ENCODE measurements at regions not wholly inside any gene's neighbourhood (a gene's known extent, or its start where the extent isn't known, plus 50 kb on each side); places are given as distances from the start of the nearest gene placed in this dataset.

DNA sequence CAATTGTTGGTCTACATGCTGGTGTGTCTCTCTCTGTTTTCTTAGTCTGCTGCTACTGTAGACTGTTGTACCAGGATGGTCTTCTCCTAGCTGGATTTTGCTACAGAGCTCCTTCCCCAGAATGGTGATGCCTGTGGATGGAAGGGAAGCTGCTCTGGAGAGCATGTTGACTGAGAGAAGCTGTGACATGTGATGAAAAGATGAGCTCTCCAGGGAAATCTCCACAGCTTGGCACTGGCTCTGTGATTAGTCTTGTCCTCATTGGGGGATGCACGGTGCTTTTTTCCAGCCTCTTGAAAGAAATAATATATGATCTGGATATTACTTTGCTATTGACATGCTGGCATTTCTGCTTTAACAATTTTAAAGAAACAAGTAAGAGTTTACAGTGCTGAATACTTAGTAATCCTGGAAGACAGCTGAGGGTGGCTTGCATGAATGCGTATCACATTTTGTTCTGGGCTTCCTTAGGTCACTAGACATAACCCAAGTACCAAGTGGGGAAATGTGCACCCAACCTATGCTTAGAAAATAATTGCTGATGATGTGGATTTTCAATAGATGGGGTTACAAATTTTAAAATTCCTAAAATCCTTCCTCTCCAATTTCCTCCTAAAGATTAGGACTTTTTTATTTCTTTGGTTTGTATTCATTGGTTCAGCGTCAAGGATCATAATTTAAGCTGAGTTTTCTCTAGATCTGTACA is 849.7 kb downstream of the KCNMA1 start:
- ChIA-PET CTCF (no interaction called here), POLR2A (no interaction called here)
- H3K4me1 Mint-ChIP-seq (ENCODE audit: low read depth, unreplicated experiment): no peaks in the 10 kb centered on the region
- BruUV-seq (replicated peaks): no TSS peak
- no peaks in the 10 kb centered on the region; the same call in 1 of the 2 replicates for H3K9me3 ChIP-seq
- no peaks in the 10 kb centered on the region for H3K4me1 ChIP-seq
- no peak overlapping the region for H3K4me3 Mint-ChIP-seq (ENCODE audit: unreplicated experiment)
- no peaks in the 10 kb centered on the region for H3K36me3 Mint-ChIP-seq (ENCODE audit: insufficient read depth, unreplicated experiment)
- H3K27me3 ChIP-seq (replicated peaks; ENCODE audit: control insufficient read depth, insufficient read depth, low read length): no peaks in the 10 kb centered on the region; the same call in 1 of the 2 replicates
- no peak for DNase-seq
- TF ChIP-seq, protein P1, sequence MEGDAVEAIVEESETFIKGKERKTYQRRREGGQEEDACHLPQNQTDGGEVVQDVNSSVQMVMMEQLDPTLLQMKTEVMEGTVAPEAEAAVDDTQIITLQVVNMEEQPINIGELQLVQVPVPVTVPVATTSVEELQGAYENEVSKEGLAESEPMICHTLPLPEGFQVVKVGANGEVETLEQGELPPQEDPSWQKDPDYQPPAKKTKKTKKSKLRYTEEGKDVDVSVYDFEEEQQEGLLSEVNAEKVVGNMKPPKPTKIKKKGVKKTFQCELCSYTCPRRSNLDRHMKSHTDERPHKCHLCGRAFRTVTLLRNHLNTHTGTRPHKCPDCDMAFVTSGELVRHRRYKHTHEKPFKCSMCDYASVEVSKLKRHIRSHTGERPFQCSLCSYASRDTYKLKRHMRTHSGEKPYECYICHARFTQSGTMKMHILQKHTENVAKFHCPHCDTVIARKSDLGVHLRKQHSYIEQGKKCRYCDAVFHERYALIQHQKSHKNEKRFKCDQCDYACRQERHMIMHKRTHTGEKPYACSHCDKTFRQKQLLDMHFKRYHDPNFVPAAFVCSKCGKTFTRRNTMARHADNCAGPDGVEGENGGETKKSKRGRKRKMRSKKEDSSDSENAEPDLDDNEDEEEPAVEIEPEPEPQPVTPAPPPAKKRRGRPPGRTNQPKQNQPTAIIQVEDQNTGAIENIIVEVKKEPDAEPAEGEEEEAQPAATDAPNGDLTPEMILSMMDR (IDR thresholded peaks at IDR 0.05; ENCODE audit: insufficient read depth in 1 of 2, low read depth in 1 of 2, low read length in 1 of 2, severe bottlenecking in 1 of 2, unreplicated experiment in 1 of 2): no peak
- H3K9me3 Mint-ChIP-seq (ENCODE audit: unreplicated experiment): peaks cover 14% of the 10 kb centered on the region
- no peak overlapping the region for H3K4me3 ChIP-seq (ENCODE audit: low read depth, low read length)
- intact Hi-C loops (cut with micrococcal nuclease; ENCODE audit: unreplicated experiment): no loop called here
- H3K27ac Mint-ChIP-seq (ENCODE audit: unreplicated experiment): no peak overlapping the region
- H3K36me3 ChIP-seq (ENCODE audit: control insufficient read depth, insufficient read depth, low read length): no peaks in the 10 kb centered on the region
- peaks cover 15% of the 10 kb centered on the region for H3K27me3 Mint-ChIP-seq (ENCODE audit: insufficient read depth, unreplicated experiment)

DNA sequence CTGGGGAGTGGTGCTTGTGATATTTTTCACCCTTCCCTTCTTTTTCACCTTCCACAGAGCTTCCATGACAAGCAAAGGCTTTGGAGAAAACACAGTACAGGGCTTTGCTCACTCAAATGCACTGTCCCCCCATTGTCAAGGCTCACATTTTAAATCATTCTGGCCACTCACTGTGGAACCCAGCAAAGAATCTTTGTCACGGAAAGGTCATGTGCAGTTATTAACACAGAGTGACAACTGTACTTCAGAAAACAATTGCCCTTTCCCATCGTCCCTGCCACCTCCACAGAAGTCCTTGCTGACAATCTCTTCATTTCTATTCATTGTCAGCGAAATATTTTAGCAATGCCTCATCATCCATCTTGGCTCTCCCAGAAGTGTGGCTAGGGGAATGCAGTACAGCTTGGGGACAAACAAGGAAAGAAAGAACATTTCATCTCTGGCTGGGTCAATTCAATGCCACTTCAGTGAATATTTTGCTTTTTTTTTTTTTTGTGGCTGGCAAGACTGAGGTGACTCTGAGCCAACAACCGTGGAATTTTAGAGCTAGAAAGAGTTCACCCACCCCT is 851.0 kb downstream of the KCNMA1 start:
- no peak for DNase-seq
- H3K4me1 Mint-ChIP-seq (ENCODE audit: low read depth, unreplicated experiment): no peaks in the 10 kb centered on the region
- Histone ChIP-seq H3K9me3 (no peaks in the 10 kb centered on the region; the same call in 1 of the 2 replicates), H3K36me3 (ENCODE audit: control insufficient read depth, insufficient read depth, low read length) (no peaks in the 10 kb centered on the region), H3K4me1 (no peaks in the 10 kb centered on the region), H3K4me3 (ENCODE audit: low read depth, low read length) (no peak overlapping the region), H3K27me3 (replicated peaks; ENCODE audit: control insufficient read depth, insufficient read depth, low read length) (no peaks in the 10 kb centered on the region; the same call in 1 of the 2 replicates)
- H3K36me3 Mint-ChIP-seq (ENCODE audit: insufficient read depth, unreplicated experiment): no peaks in the 10 kb centered on the region
- no TSS peak for BruUV-seq (replicated peaks)
- intact Hi-C loops (cut with micrococcal nuclease; ENCODE audit: unreplicated experiment): no loop called here
- H3K27me3 Mint-ChIP-seq (ENCODE audit: insufficient read depth, unreplicated experiment): peaks cover 15% of the 10 kb centered on the region
- H3K9me3 Mint-ChIP-seq (ENCODE audit: unreplicated experiment): peaks cover 19% of the 10 kb centered on the region
- no peak overlapping the region for H3K4me3 Mint-ChIP-seq (ENCODE audit: unreplicated experiment)
- no peak overlapping the region for H3K27ac Mint-ChIP-seq (ENCODE audit: unreplicated experiment)
- TF ChIP-seq, protein P1 (IDR thresholded peaks at IDR 0.05; ENCODE audit: insufficient read depth in 1 of 2, low read depth in 1 of 2, low read length in 1 of 2, severe bottlenecking in 1 of 2, unreplicated experiment in 1 of 2): no peak
- CTCF ChIA-PET: no interaction called here
- POLR2A ChIA-PET: no interaction called here

DNA sequence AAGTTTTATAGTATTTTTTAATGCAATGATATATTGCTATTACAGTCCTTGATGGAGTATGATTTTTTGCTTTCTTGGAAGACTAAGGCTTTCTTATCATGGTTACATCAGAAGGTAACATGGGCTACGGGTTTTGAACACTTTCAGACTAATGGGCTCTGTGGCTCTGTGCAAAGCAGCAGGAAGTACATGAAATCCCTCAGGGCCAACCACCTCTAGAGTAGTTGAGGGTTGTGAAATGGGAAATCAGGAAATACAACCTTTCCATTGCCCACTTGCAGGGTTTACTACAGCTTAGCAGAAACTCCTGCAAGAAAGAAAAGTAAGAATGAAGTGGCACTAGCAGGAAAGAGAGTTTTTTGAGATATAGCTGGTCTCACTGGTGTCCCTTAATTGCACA is 853.5 kb downstream of the KCNMA1 start:
- Histone ChIP-seq H3K9me3 (no peaks in the 10 kb centered on the region; the same call in 1 of the 2 replicates), H3K27me3 (replicated peaks; ENCODE audit: control insufficient read depth, insufficient read depth, low read length) (no peaks in the 10 kb centered on the region; the same call in 1 of the 2 replicates), H3K4me3 (ENCODE audit: low read depth, low read length) (no peak overlapping the region), H3K36me3 (ENCODE audit: control insufficient read depth, insufficient read depth, low read length) (no peaks in the 10 kb centered on the region), H3K4me1 (no peaks in the 10 kb centered on the region)
- Mint-ChIP-seq H3K4me1 (ENCODE audit: low read depth, unreplicated experiment) (peaks cover 5% of the 10 kb centered on the region), H3K4me3 (ENCODE audit: unreplicated experiment) (no peak overlapping the region), H3K9me3 (ENCODE audit: unreplicated experiment) (peaks cover 10% of the 10 kb centered on the region), H3K27ac (ENCODE audit: unreplicated experiment) (no peak overlapping the region), H3K36me3 (ENCODE audit: insufficient read depth, unreplicated experiment) (no peaks in the 10 kb centered on the region), H3K27me3 (ENCODE audit: insufficient read depth, unreplicated experiment) (peaks cover 12% of the 10 kb centered on the region)
- POLR2A ChIA-PET: no interaction called here
- intact Hi-C loops (cut with micrococcal nuclease; ENCODE audit: unreplicated experiment): no loop called here
- no peak for DNase-seq
- no TSS peak for BruUV-seq (replicated peaks)
- TF ChIP-seq, protein P1 (IDR thresholded peaks at IDR 0.05; ENCODE audit: insufficient read depth in 1 of 2, low read depth in 1 of 2, low read length in 1 of 2, severe bottlenecking in 1 of 2, unreplicated experiment in 1 of 2): no peak
- CTCF ChIA-PET: no interaction called here

Data from Caco-2 (cell line).